IMR-90 (cell line): ENCODE measurements at regions not wholly inside any gene's neighbourhood (a gene's known extent, or its start where the extent isn't known, plus 50 kb on each side); places are given as distances from the start of the nearest gene placed in this dataset.

ENCODE experiments used
- ATAC-seq: fragments of 200-7000 bp; cut with Tn5 transposase; 2 replicates; pipeline ENCODE4 v1.9.1; 2020; ENCODE audit warnings: low read depth, mild to moderate bottlenecking, moderate library complexity
- BruUV-seq: library from RNA; stranded (reverse); fragments of 400-500 nt; replicated peaks from 2 replicates; lab custom pipeline; 2021; lab: Mats Ljungman, UMichigan
- CTCF ChIA-PET: fragments of 300-600 bp; formaldehyde crosslinking; extraction: SDS; loops from one replicate; lab custom pipeline; 2021; ENCODE audit warnings: antibody characterized with exemption; lab: Yijun Ruan, JAX
- POLR2A ChIA-PET: fragments of 300-600 bp; sonication (Branson Sonifier 250); formaldehyde crosslinking; loops from one replicate; lab custom pipeline; 2022; ENCODE audit warnings: antibody characterized with exemption; ENCODE audit not compliant: unreplicated experiment; lab: Charles Lee
- DNase-seq: peaks from one replicate; pipeline ENCODE4 v3.0.0; 2013
- H2AFZ ChIP-seq: replicated peaks from 2 replicates; pipeline ENCODE3; 2013; ENCODE audit warnings: low read length, mild to moderate bottlenecking; ENCODE audit not compliant: poor library complexity
- H2AK5ac ChIP-seq: 2 replicates; pipeline ENCODE4 v1.6.1; 2013; ENCODE audit warnings: low read depth, low read length, inconsistent platforms
- H2AK9ac ChIP-seq: replicated peaks from 2 replicates; pipeline ENCODE3; 2013; ENCODE audit warnings: mild to moderate bottlenecking, low read depth, low read length, moderate library complexity; ENCODE audit not compliant: poor library complexity
- H2BK120ac ChIP-seq: 2 replicates; pipeline ENCODE4 v1.6.1; 2013; ENCODE audit warnings: low read depth, low read length, inconsistent platforms
- H2BK15ac ChIP-seq: 3 replicates; pipeline ENCODE4 v1.6.1; 2013; ENCODE audit warnings: low read depth, low read length, inconsistent platforms
- H2BK20ac ChIP-seq: 2 replicates; pipeline ENCODE4 v1.6.1; 2013; ENCODE audit warnings: low read depth, mild to moderate bottlenecking, inconsistent platforms, low read length, moderate library complexity
- H2BK5ac ChIP-seq: 2 replicates; pipeline ENCODE4 v1.6.1; 2013; ENCODE audit warnings: mild to moderate bottlenecking, low read depth, low read length, inconsistent platforms; ENCODE audit not compliant: poor library complexity, severe bottlenecking
- H3K14ac ChIP-seq: replicated peaks from 2 replicates; pipeline ENCODE4 v1.6.1; 2013; ENCODE audit warnings: low read depth, low read length, inconsistent platforms
- H3K18ac ChIP-seq: 2 replicates; pipeline ENCODE4 v1.6.1; 2013; ENCODE audit warnings: low read depth, low read length, control low read depth
- H3K23ac ChIP-seq: 2 replicates; pipeline ENCODE4 v1.6.1; 2013; ENCODE audit warnings: low read depth, low read length, inconsistent platforms
- H3K27ac ChIP-seq: 2 replicates; pipeline ENCODE4 v1.5.1; 2013; ENCODE audit warnings: mild to moderate bottlenecking, control low read depth, low read length; ENCODE audit not compliant: insufficient read depth
- H3K27me3 ChIP-seq: 2 replicates; pipeline ENCODE4 v1.6.1; 2013; ENCODE audit warnings: low read length; ENCODE audit not compliant: control insufficient read depth, insufficient read depth
- H3K36me3 ChIP-seq: 2 replicates; pipeline ENCODE4 v1.6.1; 2013; ENCODE audit warnings: low read length, mixed read lengths; ENCODE audit not compliant: control insufficient read depth, insufficient read depth
- H3K4ac ChIP-seq: 2 replicates; pipeline ENCODE4 v1.6.1; 2013; ENCODE audit warnings: low read depth, low read length, inconsistent platforms
- H3K4me1 ChIP-seq: 2 replicates; pipeline ENCODE4 v1.6.1; 2013; ENCODE audit warnings: low read length, mixed read lengths; ENCODE audit not compliant: control insufficient read depth, insufficient read depth
- H3K4me2 ChIP-seq: 2 replicates; pipeline ENCODE4 v1.6.1; 2013; ENCODE audit warnings: low read depth, mild to moderate bottlenecking, control low read depth, low read length, moderate library complexity
- H3K4me3 ChIP-seq: 2 replicates; pipeline ENCODE4 v1.5.1; 2013; ENCODE audit warnings: low read depth, mild to moderate bottlenecking, control low read depth, low read length, moderate library complexity; ENCODE audit not compliant: insufficient read depth
- H3K56ac ChIP-seq: 2 replicates; pipeline ENCODE4 v1.6.1; 2013; ENCODE audit warnings: low read length, inconsistent platforms; ENCODE audit not compliant: insufficient read depth; ENCODE audit errors: extremely low read depth
- H3K79me1 ChIP-seq, 2 experiments: 2 replicates each; pipeline ENCODE4 v1.6.1; 2013; ENCODE audit warnings: low read length in 2 of 2, inconsistent platforms in 1 of 2, low read depth in 1 of 2
- H3K9ac ChIP-seq: 2 replicates; pipeline ENCODE4 v1.6.1; 2013; ENCODE audit warnings: low read depth, low read length, control low read depth
- H3K9me1 ChIP-seq: 2 replicates; pipeline ENCODE4 v1.6.1; 2013; ENCODE audit warnings: low read length, inconsistent platforms; ENCODE audit not compliant: insufficient read depth
- H3K9me3 ChIP-seq: 2 replicates; pipeline ENCODE4 v1.6.1; 2013; ENCODE audit warnings: low read length; ENCODE audit not compliant: control insufficient read depth, insufficient read depth
- H4K20me1 ChIP-seq: 2 replicates; pipeline ENCODE4 v1.6.1; 2013; ENCODE audit warnings: low read length, inconsistent platforms; ENCODE audit not compliant: insufficient read depth
- H4K5ac ChIP-seq: 2 replicates; pipeline ENCODE4 v1.6.1; 2013; ENCODE audit warnings: mild to moderate bottlenecking, low read depth, low read length, control low read depth
- H4K8ac ChIP-seq, 2 experiments: 2 replicates each; pipeline ENCODE4 v1.6.1; 2013; ENCODE audit warnings: low read depth in 2 of 2, low read length in 2 of 2, control low read depth in 1 of 2, inconsistent platforms in 1 of 2
- H4K91ac ChIP-seq: 2 replicates; pipeline ENCODE4 v1.6.1; 2013; ENCODE audit warnings: low read depth, low read length, inconsistent platforms; ENCODE audit not compliant: insufficient read depth
- CHD1 ChIP-seq: IDR thresholded peaks from 2 replicates; pipeline ENCODE4 v1.6.1; 2012; ENCODE audit warnings: low read depth, low read length, improper control_type of control experiment
- ELK1 ChIP-seq: fragments of 150-350 bp; IDR thresholded peaks from 2 replicates; pipeline ENCODE4 v1.6.1; 2016; ENCODE audit warnings: low read depth, mild to moderate bottlenecking, low read length, moderate library complexity, borderline replicate concordance
- FOS ChIP-seq: fragments of 150-350 bp; IDR thresholded peaks from 2 replicates; pipeline ENCODE4 v1.6.1; 2016; ENCODE audit warnings: low read depth, low read length
- MAZ ChIP-seq: IDR thresholded peaks from 2 replicates; pipeline ENCODE4 v1.6.1; 2012; ENCODE audit warnings: low read depth, mild to moderate bottlenecking, low read length, improper control_type of control experiment, moderate library complexity, borderline replicate concordance
- POLR2A ChIP-seq: IDR thresholded peaks from 2 replicates; pipeline ENCODE4 v1.6.1; 2012; ENCODE audit warnings: mild to moderate bottlenecking, low read depth, low read length
- RAD21 ChIP-seq: IDR thresholded peaks from 2 replicates; pipeline ENCODE4 v1.6.1; 2012; ENCODE audit warnings: low read length, improper control_type of control experiment
- SMC3 ChIP-seq: fragments of 150-350 bp; IDR thresholded peaks from 2 replicates; pipeline ENCODE4 v1.6.1; 2016; ENCODE audit warnings: low read depth, mild to moderate bottlenecking, antibody characterized with exemption, low read length, moderate library complexity
- USF2 ChIP-seq: fragments of 150-350 bp; IDR thresholded peaks from 2 replicates; pipeline ENCODE4 v1.6.1; 2017; ENCODE audit warnings: mild to moderate bottlenecking, antibody characterized with exemption, low read length, low read depth
- WGBS, 2 experiments: methylation state at CpG; one replicate each; pipeline versions ENCODE4 v1.1.5 to v1.1.7; 2013; ENCODE audit warnings: missing lambda C conversion rate in 2 of 2; ENCODE audit not compliant: insufficient read length in 1 of 2; ENCODE audit errors: extremely low coverage in 2 of 2; 5-methylcytosine and 5-hydroxymethylcytosine counted together
- dilution Hi-C: fragments of 300-500 bp; cut with HindIII; formaldehyde crosslinking; loops from one replicate; pipeline ENCODE4 v1.14.3; 2018; ENCODE audit warnings: low sequenced_read_pairs; ENCODE audit not compliant: unreplicated experiment
- in situ Hi-C: fragments of 300-500 bp; cut with MboI; formaldehyde crosslinking; loops from 3 replicates; pipeline ENCODE4 v1.14.3; 2019; ENCODE audit warnings: low sequenced_read_pairs, inconsistent platforms, mixed read lengths
- intact Hi-C: fragments of 100-400 bp; cut with micrococcal nuclease; formaldehyde crosslinking; loops from 2 replicates; pipeline ENCODE4 v1.10.0; 2022
- TF ChIP-seq, protein P1 (sequence below): conservative IDR thresholded peaks from 2 replicates; pipeline ENCODE4 v1.5.1; 2012; ENCODE audit warnings: mild to moderate bottlenecking, low read depth, low read length, improper control_type of control experiment

GRCh38 chr16:64638766-64639165 lies 483.1 kb downstream of the CDH11 start:
- H3K4me3 ChIP-seq = no peak overlapping the region
- in situ Hi-C loops (no loop called here), dilution Hi-C loops (no loop called here), intact Hi-C loops (no loop called here)
- no peak overlapping the region for H2BK20ac ChIP-seq
- ATAC-seq = no peak
- H2AK5ac ChIP-seq = no peak overlapping the region
- no peaks in the 10 kb centered on the region for H4K20me1 ChIP-seq
- no peak for TF ChIP-seq ELK1
- TF ChIP-seq FOS = no peak
- TF ChIP-seq CHD1 = no peak
- TF ChIP-seq USF2 = no peak
- no peak for TF ChIP-seq POLR2A
- no peak for TF ChIP-seq SMC3
- TF ChIP-seq, protein P1, sequence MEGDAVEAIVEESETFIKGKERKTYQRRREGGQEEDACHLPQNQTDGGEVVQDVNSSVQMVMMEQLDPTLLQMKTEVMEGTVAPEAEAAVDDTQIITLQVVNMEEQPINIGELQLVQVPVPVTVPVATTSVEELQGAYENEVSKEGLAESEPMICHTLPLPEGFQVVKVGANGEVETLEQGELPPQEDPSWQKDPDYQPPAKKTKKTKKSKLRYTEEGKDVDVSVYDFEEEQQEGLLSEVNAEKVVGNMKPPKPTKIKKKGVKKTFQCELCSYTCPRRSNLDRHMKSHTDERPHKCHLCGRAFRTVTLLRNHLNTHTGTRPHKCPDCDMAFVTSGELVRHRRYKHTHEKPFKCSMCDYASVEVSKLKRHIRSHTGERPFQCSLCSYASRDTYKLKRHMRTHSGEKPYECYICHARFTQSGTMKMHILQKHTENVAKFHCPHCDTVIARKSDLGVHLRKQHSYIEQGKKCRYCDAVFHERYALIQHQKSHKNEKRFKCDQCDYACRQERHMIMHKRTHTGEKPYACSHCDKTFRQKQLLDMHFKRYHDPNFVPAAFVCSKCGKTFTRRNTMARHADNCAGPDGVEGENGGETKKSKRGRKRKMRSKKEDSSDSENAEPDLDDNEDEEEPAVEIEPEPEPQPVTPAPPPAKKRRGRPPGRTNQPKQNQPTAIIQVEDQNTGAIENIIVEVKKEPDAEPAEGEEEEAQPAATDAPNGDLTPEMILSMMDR = no peak
- no peak for TF ChIP-seq RAD21
- TF ChIP-seq MAZ = no peak
- POLR2A ChIA-PET = no interaction called here
- no peak for DNase-seq
- no peak overlapping the region for H3K4me2 ChIP-seq
- WGBS, 2 experiments = no CpG with 5 or more reads among the region's 2 CpGs
- no peaks in the 10 kb centered on the region for H3K9me1 ChIP-seq
- no peak overlapping the region for H4K5ac ChIP-seq
- CTCF ChIA-PET = no interaction called here
- H3K36me3 ChIP-seq = no peaks in the 10 kb centered on the region
- no peak overlapping the region for H3K18ac ChIP-seq
- H3K9ac ChIP-seq = no peak overlapping the region
- H3K79me1 ChIP-seq = no peaks in the 10 kb centered on the region
- no peak overlapping the region for H3K4ac ChIP-seq
- no peak overlapping the region for H2BK120ac ChIP-seq
- no peaks in the 10 kb centered on the region for H3K4me1 ChIP-seq
- BruUV-seq = no TSS peak
- no peaks in the 10 kb centered on the region for H3K9me3 ChIP-seq
- no peaks in the 10 kb centered on the region for H3K27me3 ChIP-seq
- no peak overlapping the region for H3K56ac ChIP-seq
- no peak overlapping the region for H4K91ac ChIP-seq
- H3K27ac ChIP-seq = no peak overlapping the region
- H3K23ac ChIP-seq = no peak overlapping the region
- no peak overlapping the region for H2BK5ac ChIP-seq
- no peak overlapping the region for H4K8ac ChIP-seq
- no peak overlapping the region for H3K14ac ChIP-seq
- H2AK9ac ChIP-seq = no peak overlapping the region
- no peak overlapping the region for H2AFZ ChIP-seq
- no peak overlapping the region for H2BK15ac ChIP-seq
